GM18951 (cell line): ENCODE measurements at regions not wholly inside any gene's neighbourhood (a gene's known extent, or its start where the extent isn't known, plus 50 kb on each side); places are given as distances from the start of the nearest gene placed in this dataset.
"Not testable (repeated sequence)": the region's sequence is repeated elsewhere in the genome, so short reads cannot be mapped to it uniquely, and the experiment has no call there.

Source experiments
- POLR2A ChIP-seq: IDR thresholded peaks from 4 replicates; pipeline ENCODE4 v1.6.1; 2011; ENCODE audit warnings: mild to moderate bottlenecking; ENCODE audit not compliant: insufficient read length, insufficient read depth; ENCODE audit errors: extremely low read depth
- in situ Hi-C: fragments of 300-500 bp; cut with MboI; formaldehyde crosslinking; loops from one replicate; pipeline ENCODE4 v1.12.0; 2022; ENCODE audit warnings: low sequenced_read_pairs, mixed read lengths, inconsistent platforms; ENCODE audit not compliant: unreplicated experiment

DNA sequence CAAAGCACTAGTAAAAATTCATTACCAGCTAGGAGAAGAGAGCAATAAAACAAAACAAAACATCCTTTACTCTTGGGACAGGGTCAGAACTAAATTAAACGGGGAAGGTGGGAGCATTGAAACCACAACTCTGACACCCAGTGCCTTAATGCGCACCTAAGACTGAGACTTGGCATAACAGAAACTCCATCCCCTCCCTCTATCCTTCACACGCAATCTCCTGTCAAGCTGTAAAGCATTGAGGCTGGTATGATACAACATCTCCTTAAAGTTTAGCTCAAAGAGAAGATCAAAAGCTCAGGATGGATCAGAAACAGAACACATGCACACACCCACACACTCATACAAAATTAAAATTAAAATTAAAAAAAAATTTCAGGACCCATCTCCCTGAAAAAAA, 951.3 kb downstream of the STIM2 start:
- in situ Hi-C loops = no loop called here
- TF ChIP-seq POLR2A = no peak

DNA sequence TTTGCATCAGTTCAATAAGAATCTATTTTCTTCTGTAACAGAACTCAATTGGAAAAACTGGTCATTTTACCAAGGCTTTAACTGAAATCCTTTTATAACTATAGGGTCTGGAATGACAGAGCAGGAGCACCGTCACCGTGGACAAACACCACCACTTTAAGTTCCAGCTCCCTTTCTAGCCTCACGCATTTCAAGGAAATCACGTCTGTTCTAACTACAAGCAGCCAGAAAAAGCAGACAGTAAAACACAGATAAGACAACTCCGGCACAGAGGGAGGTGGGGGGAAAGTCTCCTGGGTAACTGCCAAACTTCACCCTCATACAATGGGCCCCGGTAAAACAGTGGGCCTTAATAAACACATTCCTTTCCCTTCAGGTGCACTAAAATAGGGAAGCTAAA, 952.6 kb downstream of the STIM2 start:
- in situ Hi-C loops = not testable (repeated sequence)

DNA sequence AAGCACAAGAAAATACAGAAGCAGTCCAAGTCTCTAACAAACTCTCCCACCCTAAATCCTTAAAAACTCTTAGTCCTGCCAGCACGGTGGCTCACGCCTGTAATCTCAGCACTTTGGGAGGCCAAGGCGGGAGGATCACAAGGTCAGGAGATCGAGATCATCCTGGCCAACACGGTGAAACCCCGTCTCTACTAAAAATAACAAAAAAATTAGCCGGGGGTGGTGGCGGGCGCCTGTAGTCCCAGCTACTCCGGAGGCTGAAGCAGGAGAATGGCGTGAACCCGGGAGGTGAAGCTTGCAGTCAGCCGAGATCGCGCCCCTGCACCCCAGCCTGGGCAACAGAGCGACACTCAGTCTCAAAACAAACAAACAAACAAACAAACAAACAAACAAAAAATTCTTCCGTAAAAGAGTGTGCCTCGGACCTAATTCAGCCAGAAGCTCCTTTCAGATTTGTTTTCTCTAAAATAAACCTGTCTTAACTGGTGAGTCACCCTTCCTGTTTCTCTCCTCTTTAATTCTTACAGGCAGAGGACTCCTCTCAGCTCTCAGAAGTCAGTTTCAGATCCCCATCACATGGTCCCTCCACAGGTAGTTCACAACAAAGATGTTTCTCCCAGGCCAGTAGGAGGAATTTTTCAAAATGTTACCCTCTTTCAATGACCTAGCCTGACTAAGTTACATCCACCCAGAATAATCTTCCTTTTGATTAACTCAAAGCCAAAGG, 953.2 kb downstream of the STIM2 start:
- in situ Hi-C loops = not testable (repeated sequence)

DNA sequence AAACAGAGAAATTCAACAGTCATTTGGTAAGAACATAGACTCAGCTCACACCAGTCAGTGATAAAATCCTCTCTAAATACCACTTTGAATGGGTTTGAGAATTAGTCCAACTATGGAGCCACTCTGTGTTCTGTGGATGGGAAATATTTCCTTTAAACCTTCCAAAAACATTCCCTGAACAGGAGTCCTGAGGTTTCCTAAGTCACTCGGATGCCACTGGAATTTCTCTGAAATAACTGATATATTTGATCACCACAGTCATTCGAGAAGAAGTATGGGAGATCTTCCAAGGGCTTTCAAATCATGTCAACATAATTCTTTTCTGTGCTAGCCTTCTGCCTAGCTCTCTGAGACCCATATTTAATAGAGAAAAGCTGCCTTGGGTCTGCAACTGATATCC, 958.6 kb downstream of the STIM2 start:
- no peak for TF ChIP-seq POLR2A
- in situ Hi-C loops = no loop called here

DNA sequence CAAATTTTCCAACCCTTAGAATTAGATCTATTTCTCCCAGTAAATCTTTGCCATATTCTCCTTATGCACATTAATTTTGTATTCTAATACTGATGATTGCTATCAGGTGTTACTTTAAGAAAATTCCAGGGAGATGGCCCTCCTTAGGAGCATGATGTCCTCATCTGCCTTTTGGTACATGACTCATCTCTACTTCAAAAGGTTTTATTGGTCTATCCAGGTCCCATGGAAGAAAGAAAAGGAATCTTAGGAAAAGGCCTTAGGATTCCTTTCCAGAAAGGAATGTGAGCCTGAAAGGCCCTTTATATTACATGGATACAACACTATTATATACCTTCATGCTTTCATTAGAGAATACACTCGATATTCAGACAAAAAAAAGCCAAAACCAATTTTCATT, 968.2 kb downstream of the STIM2 start:
- TF ChIP-seq POLR2A = no peak
- in situ Hi-C loops = no loop called here

DNA sequence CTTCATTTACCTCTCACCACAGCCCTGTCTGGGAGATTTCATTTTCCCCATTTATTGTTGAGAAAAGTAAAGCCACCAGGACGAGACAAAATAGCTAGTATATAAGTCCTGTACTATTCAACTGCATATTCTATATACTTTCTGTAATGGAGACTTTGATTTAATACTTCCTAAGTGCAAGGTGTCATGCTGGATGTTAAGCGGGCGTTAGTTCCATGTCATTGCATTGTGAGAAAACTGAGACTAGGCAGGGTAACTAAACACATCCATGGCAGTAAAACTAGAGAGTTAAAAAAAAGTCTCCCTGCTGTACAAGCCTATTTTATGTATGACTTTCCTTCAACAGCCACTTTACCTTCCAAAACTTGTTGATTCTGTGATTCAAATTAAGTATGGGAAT, 969.6 kb downstream of the STIM2 start:
- in situ Hi-C loops = no loop called here
- TF ChIP-seq POLR2A = no peak

DNA sequence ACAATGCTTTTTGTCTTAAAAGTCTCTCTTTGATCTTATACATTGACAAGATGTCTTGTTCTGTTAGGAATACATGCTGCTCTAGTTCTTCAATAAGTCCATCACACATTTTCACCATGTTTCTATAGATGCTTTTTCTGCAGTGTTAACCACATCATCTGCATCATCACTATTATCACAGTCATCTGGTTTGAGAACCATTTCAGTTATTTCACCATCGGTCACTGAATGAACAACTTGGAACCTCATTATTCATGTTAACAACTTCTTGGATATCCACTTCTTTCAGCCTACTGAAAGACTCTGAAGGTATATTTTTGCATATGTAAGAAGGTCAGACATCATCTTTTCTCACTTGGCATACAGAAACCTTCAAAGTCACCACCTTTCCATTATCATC, 975.2 kb downstream of the STIM2 start:
- no peak for TF ChIP-seq POLR2A
- in situ Hi-C loops = no loop called here

DNA sequence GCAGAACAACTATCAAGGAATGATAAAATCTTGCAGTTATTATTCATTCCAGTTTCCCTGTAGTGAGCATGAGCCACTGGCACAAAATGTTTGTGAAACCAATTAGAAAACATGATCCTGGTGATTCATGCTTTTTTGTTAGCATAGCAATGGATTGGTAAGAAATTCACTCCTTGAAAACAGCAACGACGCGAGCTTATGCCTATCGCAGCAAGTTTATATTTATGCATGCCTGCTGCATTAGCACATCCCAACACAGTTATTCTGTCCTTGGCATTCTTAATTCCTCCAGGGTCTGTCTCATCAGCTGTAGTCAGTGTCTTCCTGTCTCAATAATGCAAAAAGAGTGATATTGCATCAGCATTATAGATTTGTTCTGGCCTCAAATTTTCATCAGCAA, 975.9 kb downstream of the STIM2 start:
- no peak for TF ChIP-seq POLR2A
- in situ Hi-C loops = no loop called here

DNA sequence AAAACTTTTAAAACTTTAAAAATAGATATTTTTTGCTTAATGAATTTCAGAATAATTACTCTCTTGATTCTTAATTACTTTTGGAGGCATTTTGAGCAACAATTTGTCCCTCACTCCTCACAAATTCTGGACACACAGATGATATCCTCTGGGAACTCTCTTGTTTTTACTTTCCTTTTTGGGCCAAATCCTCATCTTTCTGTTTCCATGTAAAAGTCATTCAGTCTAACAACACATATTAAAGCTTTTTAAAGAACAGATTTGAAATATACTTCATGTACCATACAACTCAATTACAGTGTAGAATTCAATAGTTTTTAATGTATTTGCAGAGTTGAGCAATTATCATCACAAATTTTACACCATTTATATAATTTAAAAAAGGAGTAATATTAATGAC, 983.1 kb downstream of the STIM2 start:
- in situ Hi-C loops = no loop called here
- TF ChIP-seq POLR2A = no peak

DNA sequence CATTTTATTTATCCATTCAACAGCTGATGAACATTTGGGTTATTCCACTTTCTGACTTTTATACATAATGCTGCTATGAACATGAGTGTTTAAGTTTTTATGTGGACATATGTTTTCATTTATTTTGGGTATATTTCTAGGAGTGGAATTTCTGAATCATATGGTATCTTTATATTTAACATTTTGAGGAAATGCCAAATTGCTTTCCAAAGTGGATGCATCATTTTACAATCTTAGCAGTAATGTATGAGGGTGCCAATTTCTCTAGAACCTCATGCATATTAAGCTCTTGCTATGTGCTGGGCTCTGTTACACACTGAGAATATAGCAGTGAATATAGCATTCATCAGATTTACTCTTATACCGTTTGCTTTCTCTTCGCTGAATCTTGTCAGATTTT, 983.7 kb downstream of the STIM2 start:
- no peak for TF ChIP-seq POLR2A
- in situ Hi-C loops = no loop called here

DNA sequence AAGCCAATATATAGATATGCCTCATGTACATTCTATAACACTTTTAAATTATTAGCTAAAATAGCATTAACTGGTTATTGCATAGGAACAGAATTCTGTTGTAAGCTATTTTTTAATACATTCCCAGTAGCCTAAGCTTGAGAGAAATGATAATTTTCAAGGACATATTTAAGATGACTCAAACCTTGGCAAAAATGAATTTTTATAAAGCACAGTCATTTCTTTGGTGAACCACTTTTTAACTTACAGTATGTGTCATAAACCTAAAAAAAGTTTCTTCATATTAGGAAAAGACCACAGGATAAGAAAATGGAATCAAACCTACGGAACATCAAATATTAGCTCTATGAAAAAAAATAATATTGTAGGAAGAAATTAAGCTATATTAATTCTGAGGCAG, 986.3 kb downstream of the STIM2 start:
- in situ Hi-C loops = no loop called here
- TF ChIP-seq POLR2A = no peak

DNA sequence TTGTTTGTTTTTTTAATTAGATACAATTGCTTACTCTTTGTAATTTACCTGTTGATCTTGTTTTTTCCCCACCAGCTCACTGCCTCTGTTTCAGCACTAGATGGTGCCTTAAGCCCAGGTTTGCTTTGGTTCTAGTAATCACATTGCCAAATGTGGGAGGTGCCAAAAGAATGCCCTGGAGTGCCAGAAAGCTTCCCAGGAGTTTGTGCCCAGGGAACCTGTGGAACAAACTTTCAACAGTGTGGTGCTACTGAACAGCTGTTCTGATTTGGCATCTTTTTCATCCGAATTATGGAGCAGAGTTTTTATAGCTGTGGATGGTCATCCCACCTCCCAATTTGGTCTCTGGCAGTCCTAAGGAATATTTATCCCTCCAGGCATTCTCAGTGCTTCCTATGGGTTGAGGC, 1000.7 kb downstream of the STIM2 start:
- in situ Hi-C loops = no loop called here
- no peak for TF ChIP-seq POLR2A

DNA sequence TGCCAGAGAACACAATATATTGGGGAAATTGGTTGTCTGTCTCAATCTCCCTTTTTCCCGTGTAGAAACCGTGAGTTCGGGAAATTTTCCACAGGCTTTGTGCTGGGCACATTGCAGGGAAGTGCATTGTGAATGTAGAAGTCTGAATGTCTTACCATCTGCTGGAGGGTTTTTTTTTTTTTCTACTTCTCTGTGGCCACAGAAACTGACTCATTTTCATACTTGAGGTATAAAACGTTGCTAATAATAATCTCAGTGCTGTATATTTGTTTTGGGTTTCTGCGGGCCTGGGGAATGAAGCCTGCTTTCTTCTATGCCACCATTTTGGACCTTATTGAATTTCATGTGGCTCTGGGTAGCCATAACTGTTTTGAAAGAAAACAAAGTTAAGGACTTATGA, 1001.2 kb downstream of the STIM2 start:
- in situ Hi-C loops = no loop called here
- TF ChIP-seq POLR2A = no peak

DNA sequence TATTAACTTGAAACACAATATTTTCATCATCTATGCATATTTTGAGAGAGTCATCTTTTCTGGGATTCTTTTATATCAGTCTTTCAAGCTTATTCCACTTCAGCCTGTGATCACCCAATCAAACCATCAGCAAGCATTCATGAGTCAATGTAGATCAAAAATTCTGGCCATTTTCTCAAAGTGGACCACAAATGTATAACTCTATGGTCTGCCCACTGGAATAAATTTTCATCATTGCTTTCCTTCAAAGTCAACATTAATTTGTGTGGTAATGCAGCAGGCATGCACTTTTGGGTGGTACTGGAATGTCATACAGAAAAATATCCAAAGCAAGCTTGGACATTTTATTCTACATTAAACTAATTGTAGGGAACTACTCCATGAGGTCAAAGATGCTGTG, 1013.0 kb downstream of the STIM2 start:
- TF ChIP-seq POLR2A = no peak
- in situ Hi-C loops = no loop called here

DNA sequence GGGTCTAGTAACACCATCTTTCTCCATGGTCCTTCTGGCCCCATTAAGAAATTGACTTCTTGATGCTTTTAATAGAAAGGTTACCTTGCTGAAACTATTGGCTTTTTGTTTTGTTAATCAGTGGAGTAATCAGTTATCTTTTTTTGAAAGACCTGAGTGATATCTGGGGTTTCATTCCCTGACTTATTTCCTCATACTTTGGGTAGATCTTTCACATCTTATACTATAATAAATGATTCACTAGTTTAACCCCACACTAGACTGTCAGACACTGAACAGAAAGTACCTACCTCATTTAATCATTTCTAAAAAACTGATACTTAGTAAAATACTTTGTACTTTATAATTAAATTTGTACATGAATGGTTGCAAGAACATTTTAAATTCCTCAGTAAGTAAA, 1021.1 kb downstream of the STIM2 start:
- in situ Hi-C loops = no loop called here
- TF ChIP-seq POLR2A = no peak

DNA sequence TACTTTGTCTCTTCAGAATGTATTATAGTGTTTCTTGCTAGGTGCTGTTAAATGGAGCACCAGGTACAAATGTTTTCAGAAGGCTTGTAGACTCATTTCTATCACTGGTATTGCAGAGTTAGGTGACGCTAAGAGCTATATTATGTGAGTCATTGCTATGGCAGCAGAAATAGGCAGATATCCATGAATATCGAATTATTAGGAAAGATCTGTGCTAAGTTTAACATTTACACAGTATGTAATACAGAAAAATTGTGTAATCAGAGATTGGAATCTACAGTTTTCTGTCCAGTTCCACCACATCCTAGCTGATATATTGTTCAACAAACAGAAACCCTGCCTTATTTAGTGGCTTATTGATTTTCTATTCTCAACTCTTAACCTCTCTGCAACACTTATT, 1025.5 kb downstream of the STIM2 start:
- in situ Hi-C loops = no loop called here
- no peak for TF ChIP-seq POLR2A

DNA sequence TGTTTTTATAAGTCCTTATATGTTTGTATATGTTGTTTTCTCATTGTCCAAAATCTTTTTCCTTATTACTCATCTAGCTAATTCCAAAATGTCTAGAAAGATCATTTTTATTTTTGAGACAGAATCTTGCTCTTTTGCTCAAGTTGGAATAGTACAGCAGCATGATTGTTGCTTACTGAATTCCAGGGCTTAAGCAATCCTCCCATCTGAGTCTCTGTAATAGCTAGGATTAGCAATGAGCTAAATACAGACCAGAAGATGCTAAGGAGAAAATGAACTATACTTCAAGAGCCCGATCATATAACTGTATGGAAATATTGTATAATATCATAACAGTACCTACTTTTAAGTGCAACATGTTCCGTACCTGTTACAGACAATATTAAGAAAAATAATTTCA, 1027.0 kb downstream of the STIM2 start:
- TF ChIP-seq POLR2A = no peak
- in situ Hi-C loops = no loop called here
